AG08395 (cell line): ENCODE measurements at regions not wholly inside any gene's neighbourhood (a gene's known extent, or its start where the extent isn't known, plus 50 kb on each side); places are given as distances from the start of the nearest gene placed in this dataset.

ENCODE experiments used
- DNase-seq: peaks from one replicate; pipeline ENCODE4 v3.0.0; 2012; ENCODE audit warnings: mixed read lengths, low spot score

DNA sequence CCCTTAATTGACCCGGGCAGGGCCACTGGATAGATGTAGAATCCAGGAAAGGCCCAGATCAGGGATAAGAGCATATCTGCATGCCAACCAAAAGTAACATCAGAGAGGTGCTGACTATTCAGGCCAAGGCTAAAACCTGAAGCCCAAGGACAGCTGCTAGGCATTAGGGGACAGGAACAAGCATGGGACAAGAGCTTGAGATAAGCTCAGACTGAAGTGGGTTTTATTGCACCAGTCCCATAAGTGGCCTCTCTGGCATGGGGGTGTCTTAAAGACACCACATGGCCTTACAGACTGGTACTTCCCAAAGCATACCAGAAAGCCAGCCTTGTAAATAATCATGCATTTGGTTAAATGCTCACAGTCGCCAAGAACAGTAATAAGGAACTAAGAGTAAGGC is 376.1 kb downstream of the FBXW7 start:
- DNase-seq, result no peak

DNA sequence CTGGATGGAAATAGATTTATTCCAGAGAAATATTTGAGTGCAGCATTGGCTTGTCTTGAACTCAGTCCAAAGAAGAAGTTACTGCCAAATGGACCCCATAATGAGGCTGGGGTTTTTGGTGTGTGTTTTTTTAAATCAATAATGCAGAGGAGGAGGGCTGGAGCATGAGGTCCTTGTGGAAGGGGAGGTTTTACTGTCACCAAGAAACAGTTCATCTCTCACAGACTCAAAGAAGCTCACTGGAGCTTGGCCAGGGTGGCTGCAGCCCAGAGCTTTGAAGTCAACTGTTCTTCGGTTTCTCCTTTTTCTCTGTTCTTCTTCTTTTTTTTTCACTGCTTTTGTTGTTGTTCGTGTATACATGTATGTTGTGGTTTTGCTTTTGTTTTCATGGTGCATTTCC is 377.7 kb downstream of the FBXW7 start:
- no peak for DNase-seq

DNA sequence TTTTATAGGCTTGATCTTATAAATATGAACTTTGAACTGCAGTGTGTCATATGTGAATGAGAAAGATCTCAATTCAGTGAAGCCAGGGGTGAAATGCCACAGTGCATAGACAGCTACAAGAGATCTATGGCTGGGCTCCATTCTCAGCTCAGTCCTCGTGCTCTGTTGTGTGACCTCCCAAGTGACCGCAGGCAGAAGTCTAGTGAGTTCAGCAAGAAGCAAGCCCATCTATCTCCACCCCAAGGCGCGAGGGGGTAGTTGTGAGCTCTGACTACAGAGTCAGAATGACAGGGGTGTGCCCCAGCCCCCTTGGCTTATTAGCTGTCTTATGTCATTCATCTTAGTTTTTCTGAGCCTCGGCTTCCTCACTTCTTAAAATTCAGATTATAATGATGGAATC is 378.3 kb downstream of the FBXW7 start:
- DNase-seq, result no peak

DNA sequence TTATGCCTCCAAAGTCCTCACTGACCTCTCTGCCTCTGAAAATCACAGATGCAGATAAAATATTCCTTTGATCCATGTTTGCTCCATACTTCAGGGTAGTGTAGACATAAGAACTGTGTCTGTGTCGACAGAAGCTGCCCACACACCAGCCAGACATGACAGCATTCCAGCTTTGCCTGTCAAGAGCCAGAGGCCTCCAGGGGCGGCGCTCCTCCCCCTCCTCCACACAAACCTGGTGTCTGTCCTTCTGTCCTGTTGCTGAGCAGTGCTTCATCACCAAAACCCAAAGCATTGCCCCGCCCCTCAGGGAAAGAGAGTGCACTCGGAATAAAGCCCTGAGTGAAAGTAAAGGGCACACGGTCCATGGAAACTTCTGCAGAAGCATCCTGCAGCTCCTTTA is 379.4 kb downstream of the FBXW7 start:
- DNase-seq, result no peak

DNA sequence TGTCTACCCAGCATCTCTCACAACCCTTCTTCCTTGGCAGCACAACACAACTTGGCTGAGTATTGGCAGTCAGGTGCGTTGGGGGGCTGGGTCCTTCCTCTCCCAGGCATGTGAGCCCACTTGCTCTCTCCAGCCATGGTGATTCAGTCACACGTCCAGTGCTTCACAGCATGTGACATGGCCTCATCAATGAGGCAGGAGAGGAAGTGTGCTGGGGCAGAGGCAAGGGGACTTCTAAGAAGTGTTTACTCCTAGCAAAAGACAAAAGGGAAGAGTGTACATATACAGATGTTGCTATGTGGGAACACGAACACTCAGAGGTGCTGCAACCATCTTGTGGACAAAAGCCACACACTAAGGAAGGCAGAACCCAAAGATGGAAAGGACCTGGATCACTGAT is 380.8 kb downstream of the FBXW7 start:
- no peak for DNase-seq

DNA sequence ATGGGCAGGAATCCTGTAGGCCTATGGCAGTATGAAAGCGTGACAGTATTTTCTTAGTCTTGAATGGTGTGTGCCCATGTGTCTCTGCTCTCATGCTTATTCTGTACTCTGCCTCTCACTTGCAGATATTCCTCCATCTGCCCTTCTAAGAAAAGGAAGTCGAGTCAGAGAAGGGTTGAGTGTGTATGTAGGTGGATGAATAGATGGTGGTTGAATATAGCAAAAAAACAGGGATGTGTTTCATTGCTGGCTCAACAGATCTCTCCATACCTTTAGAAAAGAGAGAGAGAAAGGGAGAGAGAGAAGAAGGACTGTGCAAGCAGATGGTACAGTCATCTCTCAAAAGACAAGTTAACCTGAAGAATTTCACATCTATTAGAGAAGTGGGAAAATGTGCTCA is 381.5 kb downstream of the FBXW7 start:
- DNase-seq, result no peak

DNA sequence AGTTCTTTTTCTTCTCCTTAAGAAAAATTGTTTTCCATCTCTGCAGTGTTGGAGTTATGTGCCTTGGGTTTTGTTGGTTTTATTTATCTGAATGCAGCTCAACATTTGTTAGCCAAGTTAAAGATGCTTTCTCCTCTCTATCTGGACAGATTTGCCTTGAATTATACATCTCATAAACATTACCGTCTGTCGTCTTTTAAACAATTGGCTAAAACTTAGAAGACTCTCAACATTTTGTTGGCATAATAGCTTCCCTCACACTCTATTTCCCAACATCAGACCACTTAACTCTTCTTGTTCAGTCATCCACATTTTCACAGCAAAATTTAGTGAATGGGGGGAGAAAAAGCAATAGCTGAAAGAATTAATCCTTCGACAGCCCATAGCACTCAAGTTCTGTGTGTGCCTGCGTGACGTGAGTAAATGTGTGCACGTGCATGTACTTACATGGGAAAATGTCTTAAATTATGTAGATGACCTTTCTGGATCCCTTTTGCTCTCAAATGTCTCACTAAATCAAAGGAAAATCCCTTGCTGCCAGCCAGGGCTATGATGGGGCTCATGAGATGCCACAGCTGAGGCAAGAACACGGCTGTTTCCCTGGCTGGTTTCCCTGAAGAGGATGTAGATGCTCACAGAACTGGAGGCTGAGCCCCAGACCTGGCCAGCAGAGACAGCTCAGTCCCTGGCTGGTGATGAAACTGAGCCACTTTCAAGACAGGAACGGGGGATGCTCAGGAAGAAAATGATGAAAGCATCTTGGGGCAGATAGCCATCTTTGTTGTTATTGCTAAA is 382.2 kb downstream of the FBXW7 start:
- DNase-seq, result no peak

DNA sequence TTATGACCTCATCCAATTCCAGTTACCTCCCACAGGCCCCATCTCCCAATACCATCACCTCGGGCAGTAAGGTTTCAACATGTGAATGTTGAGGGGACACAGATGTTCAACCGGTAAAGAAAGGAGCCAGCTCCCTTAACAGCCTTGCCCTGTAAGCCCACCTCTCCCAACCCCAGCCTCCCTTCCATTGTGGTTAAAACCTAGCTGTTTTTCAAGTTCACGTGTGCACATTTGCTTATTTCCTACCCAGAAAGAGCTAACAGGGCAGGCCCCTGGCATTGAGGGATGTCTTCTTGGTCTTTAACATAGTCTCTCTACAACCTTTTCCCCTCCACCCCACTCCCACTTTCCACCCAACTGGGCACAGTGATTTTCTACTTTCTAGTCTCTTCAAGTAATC is 385.7 kb downstream of the FBXW7 start:
- DNase-seq, result no peak

DNA sequence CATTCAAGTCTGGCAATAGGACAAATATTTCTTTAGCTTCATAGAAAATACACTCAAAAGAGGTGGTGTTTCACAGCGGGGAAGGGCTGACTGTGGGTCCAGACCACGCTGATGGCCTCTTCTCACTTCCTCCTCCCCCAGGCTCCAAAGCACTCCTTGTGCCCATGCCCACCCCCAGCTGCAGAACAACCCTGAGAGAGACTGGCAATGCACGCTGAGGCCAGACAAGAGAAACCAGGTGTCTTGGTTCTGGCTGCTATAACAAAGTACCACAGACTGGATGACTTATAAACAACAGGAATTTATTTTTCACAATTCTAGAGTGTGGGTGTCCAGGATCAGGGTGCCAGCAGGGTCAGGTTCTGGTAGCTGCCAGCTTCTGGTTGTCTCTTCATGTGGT is 386.1 kb downstream of the FBXW7 start:
- DNase-seq, result no peak

DNA sequence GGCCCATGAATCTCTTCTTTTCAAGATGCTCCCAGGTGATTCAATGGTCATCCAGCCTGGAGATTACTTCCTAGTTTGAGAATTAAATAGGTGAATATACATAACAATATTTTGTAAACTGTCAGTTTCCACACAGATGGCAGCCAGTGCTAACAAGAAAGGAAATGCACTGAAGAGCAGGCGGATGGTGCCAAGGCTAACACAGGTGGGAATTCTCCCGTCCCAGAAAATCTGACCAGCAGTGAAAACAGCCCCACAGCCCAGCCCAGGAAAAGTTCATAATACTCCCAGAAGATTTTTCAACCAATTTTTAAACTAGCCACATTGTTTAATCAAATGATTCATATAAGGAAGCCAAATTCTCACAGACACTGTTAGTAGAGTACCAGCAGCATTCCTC is 387.2 kb upstream of the GATB start:
- no peak for DNase-seq

DNA sequence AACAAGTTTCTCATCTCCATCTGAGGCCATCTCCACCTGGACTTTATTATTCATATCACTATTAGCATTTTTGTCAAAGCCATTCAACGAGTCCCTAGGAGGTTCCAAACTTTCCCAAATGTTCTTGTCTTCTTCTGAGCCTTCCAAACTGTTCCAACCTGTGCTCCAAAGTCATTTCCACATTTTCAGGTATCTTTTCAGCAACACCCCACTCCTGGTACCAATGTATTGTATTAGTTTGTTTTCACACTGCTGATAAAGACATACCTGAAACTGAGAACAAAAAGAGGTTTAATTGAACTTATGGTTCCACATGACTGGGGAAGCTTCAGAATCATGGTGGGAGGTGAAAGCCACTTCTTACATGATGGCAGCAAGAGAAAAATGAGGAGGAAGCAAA is 385.4 kb upstream of the GATB start:
- DNase-seq, result no peak

DNA sequence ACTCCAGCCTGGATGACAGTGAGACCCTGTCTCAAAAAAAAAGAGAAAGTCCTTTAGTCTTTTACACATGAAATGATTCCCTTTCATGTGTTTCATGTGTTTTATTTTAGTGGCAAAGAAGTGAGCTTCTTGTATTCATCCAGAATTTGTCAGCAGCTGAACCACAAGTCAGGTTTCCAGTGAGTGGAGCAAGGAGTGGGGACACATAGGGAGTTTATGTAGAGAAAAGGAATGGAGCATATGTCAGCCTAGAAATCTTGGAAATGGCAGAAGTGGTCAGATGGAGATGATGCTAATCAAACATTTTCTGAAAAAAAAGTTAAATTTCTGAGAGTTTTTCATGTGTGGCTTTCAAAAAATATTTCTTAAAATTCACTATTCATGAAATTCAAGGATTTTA is 383.0 kb upstream of the GATB start:
- no peak for DNase-seq

DNA sequence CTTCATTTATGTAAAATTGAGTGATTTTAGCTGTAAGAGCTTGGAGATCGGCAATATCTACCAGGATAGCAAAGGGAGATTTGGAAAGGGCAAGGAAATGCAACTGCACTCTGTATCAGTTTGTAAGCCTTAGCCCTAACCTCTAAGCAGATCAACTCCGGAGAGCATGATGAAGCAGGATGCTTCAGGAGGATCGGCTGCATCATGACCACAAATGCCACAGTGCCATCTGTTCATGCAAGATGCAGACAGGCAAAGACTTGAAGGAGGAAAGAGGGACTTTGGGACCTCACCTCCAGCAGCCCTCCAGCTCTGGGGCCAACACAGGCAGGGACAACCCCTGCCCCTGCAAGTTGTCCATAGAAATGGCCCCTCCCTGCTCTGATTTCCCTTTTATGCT is 377.6 kb upstream of the GATB start:
- no peak for DNase-seq

DNA sequence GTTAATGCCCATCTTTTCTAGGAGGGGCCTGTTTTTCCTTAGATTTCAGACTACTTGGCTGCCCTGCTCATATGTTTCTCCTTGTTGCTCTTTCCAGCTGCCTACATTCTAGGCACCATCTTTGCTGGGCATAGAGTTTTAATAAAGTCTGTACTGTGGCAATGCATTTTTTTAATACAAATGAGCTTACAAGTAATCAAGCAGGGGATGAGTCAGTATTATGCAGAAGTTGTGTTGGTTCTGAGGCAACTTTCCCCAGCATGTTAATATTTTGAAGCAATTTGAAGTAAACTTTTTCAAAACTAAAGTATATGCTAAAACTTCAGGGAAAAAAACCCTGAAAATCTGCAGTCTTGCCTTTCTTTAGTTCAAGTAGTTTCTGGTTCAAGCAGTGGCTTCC is 372.0 kb upstream of the GATB start:
- no peak for DNase-seq

DNA sequence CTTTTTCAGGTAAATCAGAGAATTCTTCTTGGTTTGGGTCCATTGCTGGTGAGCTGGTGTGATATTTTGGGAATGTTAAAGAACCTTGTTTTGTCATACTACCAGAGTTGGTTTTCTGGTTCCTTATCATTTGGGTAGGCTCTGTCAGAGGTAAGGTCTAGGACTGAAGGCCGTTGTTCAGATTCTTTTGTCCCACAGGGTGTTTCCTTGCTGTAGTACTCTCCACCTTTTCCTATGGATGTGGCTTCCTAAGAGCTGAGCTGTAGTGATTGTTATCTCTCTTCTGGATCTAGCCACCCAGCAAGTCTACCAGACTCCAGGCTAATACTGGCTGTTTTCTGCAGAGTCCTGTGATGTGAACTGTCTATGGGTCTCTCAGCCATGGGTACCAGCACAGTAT is 367.5 kb upstream of the GATB start:
- no peak for DNase-seq

DNA sequence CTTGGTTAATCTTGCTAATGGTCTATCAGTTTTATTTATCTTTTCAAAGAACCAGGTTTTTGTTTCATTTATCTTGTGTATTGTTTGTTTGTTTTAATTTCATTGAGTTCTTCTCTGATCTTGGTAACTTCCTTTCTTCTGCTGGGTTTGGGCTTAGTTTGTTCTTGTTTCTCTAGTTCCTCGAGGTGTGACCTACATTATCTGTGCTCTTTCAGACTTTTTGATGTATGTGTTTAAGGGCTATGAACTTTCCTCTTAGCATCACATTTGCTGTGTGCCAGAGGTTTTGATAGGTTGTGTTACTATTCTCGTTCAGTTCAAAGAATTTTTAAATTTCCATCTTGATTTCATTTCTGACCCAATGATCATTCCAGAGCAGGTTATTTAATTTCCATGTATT is 365.4 kb upstream of the GATB start:
- DNase-seq, result no peak

DNA sequence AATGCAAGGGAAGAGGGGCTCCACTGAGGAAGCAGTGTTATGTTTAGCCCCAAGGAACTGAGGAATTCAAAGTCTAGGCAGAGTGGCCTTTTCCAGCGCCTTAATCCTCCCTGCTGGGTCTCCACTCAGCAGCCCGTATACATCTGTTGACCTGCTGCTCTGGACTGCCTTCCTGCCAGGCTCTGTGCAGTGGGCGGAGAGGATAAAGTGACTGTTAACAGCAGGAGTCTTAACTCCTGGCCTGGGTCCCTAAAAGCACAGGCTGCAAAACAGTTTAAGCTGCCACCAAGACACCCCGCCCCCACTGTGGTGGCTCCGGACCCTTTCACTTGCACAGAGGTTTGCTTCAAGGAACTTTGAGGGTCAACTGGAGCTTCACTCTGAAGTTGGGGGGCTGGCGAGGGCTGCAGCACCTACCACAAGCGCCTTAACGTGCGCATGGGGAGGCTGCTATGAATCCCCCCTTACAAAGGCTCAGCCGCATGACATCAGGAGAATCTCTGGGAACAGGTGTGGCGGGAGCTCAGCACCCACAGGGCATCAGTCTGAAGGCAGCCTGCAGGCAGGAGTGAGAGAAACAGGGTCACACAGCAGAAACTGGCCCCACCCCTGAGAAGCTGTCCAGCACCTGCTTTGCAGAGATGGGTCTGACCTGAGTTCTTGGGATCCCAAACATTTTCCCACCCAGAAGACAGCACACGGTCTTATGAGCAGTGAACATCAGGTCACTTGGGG is 358.2 kb upstream of the GATB start:
- no peak for DNase-seq

DNA sequence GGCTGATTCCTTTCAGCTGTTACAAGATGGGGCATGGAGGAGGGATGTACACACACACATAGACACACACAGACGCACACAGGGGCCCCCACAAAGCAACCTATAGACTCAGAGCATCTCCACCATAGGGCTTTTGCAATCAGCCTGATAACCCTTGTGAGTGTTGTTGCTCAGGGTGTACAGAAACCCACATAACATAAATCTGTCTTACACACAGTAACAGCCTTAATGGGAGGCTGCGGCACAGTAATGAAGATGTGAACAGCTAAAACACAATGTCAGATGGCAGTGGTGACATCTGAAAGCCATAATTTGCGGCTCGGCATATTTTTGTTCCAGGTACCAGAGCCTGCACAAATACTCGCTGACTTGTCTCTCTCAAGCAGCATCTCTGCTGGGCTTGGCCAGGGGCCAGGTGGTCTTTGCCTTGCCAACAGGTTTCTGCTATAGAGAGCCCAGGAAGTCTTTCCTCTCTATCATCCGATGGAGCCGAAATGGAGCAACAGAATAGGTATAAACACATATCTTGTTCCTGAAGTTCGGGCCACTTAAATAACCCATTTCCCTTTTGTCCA is 357.2 kb upstream of the GATB start:
- no peak for DNase-seq

DNA sequence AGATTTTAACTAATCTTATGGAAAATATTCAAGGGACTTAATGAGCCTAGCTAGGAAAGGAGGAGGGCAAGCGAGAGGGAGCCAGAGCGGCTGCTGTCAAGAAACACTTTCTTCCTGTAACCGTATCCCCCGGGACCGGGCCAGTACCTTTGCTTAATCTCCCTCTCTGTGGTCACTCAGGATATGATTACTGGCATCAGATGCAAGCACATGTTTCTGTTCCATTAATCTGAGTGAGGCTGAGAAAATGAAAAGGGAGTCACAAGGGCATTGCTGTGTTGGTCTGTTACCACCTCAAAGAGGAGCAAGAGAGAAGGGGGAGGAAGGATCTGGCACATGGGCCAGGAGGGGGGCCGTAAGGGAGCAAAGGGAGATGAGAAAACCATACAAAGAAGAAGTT is 356.7 kb upstream of the GATB start:
- no peak for DNase-seq

DNA sequence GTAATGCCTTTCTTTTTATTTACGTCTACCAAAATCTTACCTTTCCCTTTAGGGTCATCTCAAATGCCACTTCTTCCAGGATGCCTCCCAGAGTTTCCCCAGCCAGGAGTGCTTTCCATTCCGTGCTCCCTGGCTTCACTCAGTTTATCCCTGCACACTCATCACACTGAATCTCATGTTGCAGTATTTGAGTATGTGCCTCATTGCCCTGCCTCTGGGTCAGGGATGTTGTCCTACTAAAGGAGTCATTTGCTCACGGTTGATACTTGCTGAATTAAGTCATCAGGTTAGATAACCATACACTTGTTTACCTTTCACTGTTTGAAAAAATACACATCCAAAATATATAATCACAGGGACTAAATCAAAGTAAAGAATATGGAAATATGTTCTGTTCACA is 356.2 kb upstream of the GATB start:
- no peak for DNase-seq

DNA sequence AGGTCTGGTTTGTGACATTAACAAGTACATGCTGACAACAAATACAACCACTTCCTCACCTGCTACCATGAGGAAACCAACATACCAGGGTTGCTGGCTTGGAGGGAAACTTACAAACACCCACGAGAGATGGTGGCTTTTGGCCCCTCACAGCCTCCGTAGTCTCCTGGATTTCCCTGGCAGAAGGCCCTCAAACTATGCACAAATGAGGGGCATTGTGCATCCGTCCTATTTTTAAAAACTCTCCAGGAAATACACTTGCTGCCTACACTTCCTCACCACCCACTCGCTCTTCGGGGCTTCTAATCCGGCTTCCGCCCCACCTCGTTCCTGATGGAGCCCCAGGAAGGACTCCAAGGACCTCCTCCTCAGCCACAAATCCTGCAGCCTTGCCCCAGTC is 355.0 kb upstream of the GATB start:
- no peak for DNase-seq

DNA sequence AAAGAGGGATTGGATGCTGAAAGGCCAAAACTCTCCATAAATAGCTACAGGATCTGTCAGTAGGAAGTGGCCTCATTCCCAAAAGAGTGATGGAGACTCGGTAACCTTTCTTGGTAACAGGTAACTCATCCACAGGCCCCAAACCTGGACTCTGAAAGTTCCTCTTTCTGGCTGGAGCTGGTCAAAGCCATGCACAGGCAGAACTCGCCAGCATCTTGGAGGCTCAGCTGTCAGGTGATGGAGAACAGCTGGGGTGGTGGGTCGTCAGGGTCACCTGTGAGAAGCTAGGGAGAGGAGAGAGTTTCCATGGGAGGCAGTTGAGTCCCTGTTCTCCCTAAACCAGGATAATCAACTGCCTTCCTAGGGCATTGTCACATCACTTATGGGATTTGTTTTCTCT is 354.3 kb upstream of the GATB start:
- no peak for DNase-seq

DNA sequence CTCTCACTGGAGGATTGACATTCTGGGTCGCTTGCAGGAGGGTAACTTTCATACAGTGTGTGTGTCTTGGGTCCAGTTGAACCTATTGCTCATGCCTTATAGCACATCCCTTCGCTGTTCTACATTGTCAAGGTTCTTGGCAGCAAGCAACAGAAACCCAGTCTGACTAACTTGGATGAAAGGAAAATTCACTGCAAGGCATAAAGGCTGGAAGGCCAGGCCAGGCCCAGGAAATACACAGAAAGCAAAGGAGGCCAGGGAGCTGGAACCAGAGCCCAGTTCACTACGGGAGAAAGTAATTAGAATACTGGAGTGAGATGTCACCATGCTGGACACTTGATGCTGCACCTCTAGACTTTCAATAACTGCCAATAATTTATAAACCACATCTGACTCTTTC is 353.8 kb upstream of the GATB start:
- DNase-seq, result no peak

DNA sequence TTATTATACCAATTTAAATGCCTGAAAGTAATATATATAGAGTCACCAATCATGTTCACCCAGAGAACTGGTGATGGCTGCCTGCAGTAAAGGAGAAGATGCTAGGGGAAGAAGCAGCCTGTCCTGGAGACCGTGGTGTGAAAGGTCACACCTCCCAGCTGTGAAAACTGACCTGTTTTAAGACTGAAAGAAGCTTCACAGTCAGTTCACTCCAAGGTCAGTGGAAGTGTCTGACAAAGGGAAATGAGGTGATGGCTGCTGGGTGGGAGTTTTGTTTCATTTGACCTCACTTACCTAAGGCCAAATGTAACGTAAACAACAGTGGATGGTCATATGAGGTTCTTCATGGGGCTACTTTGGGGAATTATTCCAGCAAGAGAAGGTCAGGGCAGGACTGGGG is 352.1 kb upstream of the GATB start:
- DNase-seq, result no peak
